Fibroblast of skin of back (primary cell): ENCODE measurements at regions not wholly inside any gene's neighbourhood (a gene's known extent, or its start where the extent isn't known, plus 50 kb on each side); places are given as distances from the start of the nearest gene placed in this dataset.
A peak's percentile ranks its signal among the peaks of the same experiment; 100 is the strongest.
"Not testable (repeated sequence)": the region's sequence is repeated elsewhere in the genome, so short reads cannot be mapped to it uniquely, and the experiment has no call there.

Source experiments
- DNase-seq: peaks from one replicate; pipeline ENCODE4 v3.0.0-alpha.2; 2013

DNA sequence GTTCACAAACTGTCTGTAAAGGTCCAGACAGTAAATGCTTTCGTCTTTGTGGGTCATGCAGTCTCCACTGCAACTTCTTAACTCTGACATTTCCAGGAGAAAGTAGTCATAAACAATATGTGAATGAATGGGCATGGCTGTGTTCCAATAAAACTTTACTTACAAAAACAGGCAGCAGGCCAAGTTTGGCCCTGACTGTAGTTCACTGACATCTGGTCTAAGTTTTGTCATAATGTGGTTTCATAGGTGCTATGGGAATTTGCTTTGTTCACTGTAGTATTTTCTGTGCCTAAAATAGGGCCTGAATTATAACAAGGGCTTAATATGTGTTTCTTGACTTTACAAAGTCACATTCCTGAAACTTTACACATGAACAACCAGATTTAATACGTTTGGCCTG lies 186.0 kb upstream of the KBTBD8 start:
- peak; percentile 50 for DNase-seq

DNA sequence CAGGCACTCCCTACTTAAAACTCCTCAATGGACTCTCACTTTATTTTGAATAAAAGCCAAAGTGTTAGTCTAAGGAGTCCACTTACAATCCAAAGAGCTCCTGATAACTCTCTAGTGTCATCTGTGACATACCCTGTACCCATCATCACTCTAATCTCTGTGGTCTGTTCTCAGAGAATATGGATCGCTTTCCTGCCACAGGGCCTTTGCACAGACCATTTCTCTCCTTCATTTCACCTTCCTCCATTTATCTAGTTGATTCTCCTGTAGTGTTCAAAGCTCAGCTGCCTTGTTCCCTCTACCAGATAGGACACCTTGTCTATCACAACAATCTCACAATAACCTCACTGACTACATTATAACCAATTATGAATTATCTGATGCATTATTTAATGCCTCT lies 185.4 kb upstream of the KBTBD8 start:
- no peak for DNase-seq

DNA sequence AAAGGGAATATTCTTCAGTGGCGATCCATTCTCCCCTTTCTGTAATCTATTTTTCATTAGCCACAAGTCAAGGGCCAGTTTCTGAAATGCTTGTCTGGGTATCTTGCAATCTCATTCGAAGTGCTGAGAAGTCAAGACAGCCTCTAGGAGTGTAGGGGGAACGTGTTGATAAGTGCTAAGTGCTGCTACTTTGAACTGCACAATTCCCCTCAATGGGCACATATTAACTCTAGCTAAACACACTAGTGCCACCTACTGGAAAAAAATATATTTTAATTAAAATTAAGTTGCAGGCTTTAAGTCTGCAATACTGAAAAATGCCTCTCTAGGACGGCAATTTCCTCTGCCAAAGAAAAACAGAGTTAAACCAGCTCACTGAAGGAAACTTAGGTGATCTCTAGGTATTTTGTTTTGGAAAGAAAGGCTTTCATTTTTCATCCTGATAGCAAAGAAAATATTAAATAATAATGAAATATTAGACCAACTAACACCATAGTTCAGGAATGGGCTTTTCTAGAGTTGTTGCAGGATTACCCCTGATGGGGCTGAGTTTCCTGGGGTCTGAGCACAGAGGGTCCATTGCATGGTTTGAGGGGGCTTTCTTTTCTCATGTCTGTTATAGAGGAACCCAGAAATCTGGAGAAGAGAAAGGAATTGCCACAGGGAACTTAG lies 181.9 kb upstream of the KBTBD8 start:
- DNase-seq, result peak; percentile 66

DNA sequence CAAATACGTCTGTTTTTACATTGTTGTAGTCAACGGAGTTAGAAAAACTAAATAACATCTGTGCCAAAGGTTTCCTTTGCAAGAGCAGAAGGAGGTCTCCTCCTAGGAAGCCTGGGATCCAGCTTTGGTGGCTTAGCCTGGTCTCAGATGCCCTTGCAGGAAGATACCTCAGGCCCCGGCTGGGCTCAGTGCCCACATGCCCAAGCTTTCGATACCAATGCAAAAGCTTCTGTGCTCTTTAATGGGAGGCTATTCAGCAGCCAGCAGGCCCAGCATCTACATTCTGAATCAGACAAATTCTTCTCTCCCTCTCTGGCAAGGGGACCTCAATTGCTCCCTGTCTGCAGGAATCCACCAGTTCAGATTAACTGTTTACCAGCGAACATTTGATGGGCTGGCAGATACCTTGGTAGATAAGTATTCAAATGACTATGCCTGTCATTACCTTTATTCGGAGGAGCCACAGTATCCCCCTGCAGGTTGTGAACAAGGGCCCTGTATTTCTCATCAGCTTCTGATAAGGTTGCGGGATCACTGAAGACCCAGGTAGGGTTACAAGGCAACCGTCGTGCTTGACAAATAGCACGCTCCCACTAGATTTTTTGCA lies 180.1 kb upstream of the KBTBD8 start:
- DNase-seq, result no peak

DNA sequence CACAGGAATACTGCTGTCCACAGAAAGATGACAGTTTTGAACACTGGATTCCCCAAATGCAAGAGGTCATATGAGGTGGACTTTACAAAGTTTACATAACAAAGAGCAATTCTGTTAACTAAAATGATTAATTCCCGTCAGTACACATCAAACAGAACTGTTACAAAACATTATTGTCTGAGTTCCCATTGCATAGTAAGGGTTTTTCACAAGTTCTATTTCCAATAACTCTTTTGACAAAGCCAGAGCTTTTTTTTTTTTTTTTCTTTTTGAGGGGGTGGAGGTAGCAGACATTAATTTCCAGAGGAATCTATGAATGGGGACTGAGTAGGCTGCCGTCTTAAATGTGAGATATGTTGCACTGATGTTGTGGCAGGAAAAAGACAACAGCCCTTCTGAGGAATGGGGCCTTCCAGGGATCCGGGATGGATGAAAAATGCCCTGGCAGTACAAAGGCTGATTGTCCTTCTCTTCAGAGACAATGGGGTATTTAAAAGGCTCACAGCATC lies 178.1 kb upstream of the KBTBD8 start:
- no peak for DNase-seq

DNA sequence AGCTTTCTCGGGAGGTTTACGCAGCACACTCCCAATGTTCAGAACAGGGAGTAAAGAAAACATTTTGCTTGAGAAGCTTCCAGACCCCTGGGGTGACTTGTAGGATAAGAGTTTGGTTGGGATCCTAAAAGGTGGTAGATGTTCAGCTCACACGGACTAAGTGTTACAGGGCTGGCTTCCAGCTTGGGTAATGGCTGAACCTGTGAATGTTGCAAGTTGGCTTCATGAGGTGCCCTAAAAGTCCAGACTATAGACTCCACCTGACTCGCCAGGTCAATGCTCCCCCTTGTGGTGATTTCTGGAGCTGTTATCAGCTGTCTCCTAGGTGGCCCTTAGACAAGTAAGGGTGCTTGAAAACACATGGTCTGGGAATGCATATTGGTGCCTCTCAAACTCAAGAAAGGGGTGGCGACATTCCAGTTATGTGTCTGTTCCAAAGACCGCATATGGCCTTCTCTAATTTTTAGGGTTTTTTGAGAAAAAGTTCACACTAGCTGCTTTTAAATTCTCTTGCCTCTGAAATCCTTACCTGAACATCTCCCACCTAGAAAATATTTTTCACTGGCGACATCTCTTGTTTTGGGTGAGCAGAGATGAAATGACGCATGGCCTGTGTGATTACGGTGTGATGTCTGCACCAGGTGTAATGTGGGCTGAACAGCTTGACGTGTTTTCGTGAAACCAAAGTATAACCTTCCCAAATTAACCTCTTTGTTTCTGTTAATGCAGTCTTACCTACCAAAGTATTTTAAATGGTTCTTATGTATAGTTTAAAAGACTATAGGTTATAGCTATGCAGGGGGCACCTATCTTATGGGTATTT lies 175.7 kb upstream of the KBTBD8 start:
- peak; percentile 50 for DNase-seq

DNA sequence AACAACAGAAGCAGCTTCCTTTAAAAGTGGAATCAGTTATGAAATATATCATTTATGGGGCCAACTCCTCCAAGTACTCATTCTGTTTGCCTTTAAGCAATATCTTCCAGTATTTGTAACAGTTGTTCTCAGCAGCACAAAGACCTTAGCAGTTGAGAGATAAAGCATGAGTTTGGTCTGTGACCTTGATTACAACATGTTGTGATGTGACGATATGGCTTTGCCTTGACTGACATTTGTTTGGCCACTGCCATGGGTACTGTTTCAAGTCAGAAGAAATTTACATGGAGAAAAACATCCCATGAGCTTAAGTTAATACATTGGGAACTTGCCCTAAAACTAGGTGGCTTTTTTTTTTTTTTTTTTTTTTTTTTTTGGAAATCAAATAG lies 175.1 kb upstream of the KBTBD8 start:
- DNase-seq, result no peak

GRCh38 chr3:66823532-66823931 lies 174.6 kb upstream of the KBTBD8 start:
- no peak for DNase-seq

DNA sequence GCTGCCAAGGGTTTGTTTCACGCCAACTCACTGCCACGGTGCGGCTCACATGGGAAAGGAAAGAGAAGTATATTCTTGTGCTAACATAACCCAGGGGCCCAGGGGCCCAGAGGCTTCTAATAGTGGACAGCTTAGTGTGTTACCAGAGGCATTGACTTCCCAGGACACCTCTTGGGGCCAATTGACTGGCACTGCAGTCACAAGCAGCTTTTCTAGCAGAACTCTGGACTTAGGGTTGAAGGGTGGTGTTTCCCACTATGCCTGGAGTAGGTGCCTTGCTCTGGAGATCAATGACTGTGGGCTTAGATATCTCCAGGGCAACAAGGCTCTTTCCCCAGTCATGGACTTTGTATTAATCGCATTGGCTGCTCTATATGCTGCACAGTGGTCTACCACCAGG lies 172.7 kb upstream of the KBTBD8 start:
- no peak for DNase-seq

GRCh38 chr3:66827726-66828125 lies 170.4 kb upstream of the KBTBD8 start:
- no peak for DNase-seq

DNA sequence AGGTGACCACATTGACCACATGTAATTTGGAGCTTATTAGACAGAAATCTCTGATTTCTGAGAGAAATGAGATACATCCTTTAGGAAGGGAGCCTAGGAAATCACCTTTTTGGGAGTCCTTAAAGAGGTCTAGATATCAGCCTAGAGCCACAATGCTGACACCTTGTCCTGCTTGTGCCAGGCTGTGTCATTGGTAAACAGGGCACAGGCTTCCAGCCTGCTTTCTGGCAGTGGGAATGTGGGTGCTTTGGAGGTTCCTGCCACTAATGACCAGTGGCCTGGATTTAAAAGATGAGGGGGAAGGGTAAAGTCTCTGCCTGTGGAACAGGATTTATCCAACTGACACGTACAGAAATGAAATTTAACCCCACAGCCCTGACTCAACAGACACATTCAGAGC lies 169.8 kb upstream of the KBTBD8 start:
- DNase-seq, result no peak

GRCh38 chr3:66830301-66830700 lies 167.8 kb upstream of the KBTBD8 start:
- DNase-seq, result no peak

- DNase-seq, result no peak
Observed at GRCh38 chr3:66831931-66832330, 166.2 kb upstream of the KBTBD8 start.

DNA sequence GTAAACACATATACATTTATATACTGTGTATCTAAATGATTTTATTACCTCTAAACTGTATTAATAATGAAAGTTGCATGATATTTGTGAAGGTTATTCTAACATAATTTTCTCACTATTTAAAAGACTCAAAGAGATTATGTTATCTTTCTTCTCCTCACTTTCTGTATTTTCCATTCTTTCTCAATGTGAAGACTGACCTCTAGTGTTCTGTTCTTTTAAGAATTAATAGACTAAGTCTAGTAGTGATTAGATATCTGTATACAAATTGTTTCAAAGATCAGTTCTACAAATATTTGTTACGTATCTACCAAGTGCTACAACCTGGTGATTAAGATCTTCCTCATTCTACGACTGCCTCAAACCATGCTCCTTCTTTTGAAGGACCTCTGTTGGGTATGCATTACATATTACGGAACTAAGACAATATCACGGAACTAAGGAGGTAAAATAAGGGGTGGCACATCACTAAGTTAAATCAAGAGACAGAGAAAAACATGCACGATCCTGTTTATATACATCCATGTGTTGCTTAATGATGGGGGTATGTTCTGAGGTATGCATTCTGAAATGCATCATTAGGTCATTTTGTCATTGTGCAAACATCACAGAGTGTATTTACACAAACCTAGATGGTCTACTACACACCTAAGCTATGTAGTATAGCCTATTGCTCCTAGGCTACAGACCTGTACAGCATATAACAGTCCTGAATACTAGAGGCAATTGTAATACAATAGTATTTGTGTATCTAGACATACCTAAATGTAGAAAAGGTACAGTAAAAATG lies 161.5 kb upstream of the KBTBD8 start:
- DNase-seq, result peak; percentile 12

- DNase-seq, result no peak
Observed at GRCh38 chr3:66838704-66839103, 159.4 kb upstream of the KBTBD8 start.

DNA sequence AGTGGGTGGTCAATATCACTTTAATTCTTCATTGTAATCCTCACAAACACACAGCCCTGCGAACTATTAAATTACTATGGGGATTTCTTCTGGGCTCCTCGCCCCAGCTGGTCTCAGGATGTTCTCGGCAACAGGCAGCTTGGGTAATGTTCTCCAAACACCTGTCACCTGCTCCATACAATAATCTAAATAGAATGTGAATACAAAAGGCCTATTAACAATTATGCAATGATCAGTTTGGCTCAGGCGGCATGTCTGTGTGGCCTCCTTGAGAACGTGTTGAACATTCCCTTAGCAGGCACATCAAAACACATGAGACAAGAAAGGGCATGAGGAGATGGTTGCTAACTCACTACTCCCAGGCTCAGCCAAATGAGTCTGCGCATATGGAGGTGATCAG lies 158.6 kb upstream of the KBTBD8 start:
- DNase-seq, result no peak

GRCh38 chr3:66842761-66843464 lies 155.2 kb upstream of the KBTBD8 start:
- DNase-seq, result not testable (repeated sequence)

GRCh38 chr3:66851894-66852613 lies 146.1 kb upstream of the KBTBD8 start:
- peak; percentile 14 for DNase-seq

DNA sequence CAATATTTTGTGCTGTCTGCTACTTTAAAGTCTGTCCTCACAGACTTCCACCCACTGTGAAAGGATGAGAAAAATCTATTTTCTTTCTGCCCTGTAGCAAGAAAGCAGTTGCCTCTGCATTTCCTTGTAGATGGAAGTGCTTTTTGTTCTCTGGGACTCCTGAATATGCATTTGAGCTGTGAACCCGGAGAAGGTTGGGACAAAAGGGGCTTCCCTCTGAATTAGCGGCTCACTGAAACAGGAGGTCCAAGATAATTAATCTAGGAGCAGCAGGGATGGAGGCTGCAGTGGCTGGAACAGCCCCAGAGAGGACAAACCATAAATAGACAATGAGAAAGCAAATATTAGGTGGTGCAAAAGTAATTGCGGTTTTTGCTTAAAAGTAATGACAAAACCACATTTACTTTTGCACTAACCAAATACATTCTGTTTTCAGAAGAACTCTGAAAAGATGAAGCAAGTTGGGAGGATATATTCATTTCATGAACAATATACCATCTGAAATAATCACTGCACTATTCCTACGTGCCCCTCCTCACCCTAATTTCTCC lies 143.4 kb upstream of the KBTBD8 start:
- no peak for DNase-seq

- no peak for DNase-seq
Observed at GRCh38 chr3:66856533-66856932, 141.6 kb upstream of the KBTBD8 start.
